ENCODE measurements at regions not wholly inside any gene's neighbourhood (a gene's known extent, or its start where the extent isn't known, plus 50 kb on each side); places are given as distances from the start of the nearest gene placed in this dataset.

- ATAC-seq (ENCODE audit: low read depth in 2 of 2) (no peak), DNase-seq (no peak)
- Mint-ChIP-seq H3K9me3 (peaks cover 0 to 3% (median 0%) of the 10 kb centered on the region in 7 donors), H3K4me1 (no peaks in the 10 kb centered on the region), H3K36me3 (peaks cover 0 to 7% of the 10 kb centered on the region in 2 donors), H3K27ac (no peak overlapping the region), H3K4me3 (no peak overlapping the region), H3K27me3 (peaks cover 5 to 29% (median 25%) of the 10 kb centered on the region in 3 donors)
Observed at GRCh38 chr4:138899999-138900398, 115.6 kb upstream of the NOCT start.

GRCh38 chr4:138898282-138898681, 117.3 kb upstream of the NOCT start:
- DNase-seq (no peak), ATAC-seq (ENCODE audit: low read depth in 2 of 2) (no peak)
- H3K4me3 Mint-ChIP-seq: no peak overlapping the region
- no peak overlapping the region for H3K27ac Mint-ChIP-seq
- peaks cover 5 to 33% (median 25%) of the 10 kb centered on the region in 3 donors for H3K27me3 Mint-ChIP-seq
- peaks cover 0 to 3% (median 0%) of the 10 kb centered on the region in 7 donors for H3K9me3 Mint-ChIP-seq
- H3K36me3 Mint-ChIP-seq: peaks cover 0 to 7% of the 10 kb centered on the region in 2 donors
- H3K4me1 Mint-ChIP-seq: no peaks in the 10 kb centered on the region

GRCh38 chr4:138897811-138898226, 117.8 kb upstream of the NOCT start:
- Mint-ChIP-seq H3K27me3 (peaks cover 5 to 35% (median 25%) of the 10 kb centered on the region in 3 donors), H3K36me3 (peaks cover 0 to 7% of the 10 kb centered on the region in 2 donors), H3K4me1 (no peaks in the 10 kb centered on the region), H3K27ac (no peak overlapping the region), H3K9me3 (peaks cover 0 to 3% (median 0%) of the 10 kb centered on the region in 7 donors), H3K4me3 (no peak overlapping the region)
- DNase-seq (no peak), ATAC-seq (ENCODE audit: low read depth in 2 of 2) (no peak)

- Mint-ChIP-seq H3K4me1 (no peaks in the 10 kb centered on the region), H3K27ac (no peak overlapping the region), H3K4me3 (no peak overlapping the region), H3K36me3 (peaks cover 0 to 7% of the 10 kb centered on the region in 2 donors), H3K9me3 (peaks cover 0 to 3% (median 0%) of the 10 kb centered on the region in 7 donors), H3K27me3 (peaks cover 0 to 31% (median 26%) of the 10 kb centered on the region in 3 donors)
- ATAC-seq (ENCODE audit: low read depth in 2 of 2): no peak
- DNase-seq: no peak
Observed at GRCh38 chr4:138894709-138895108, 120.9 kb upstream of the NOCT start.

GRCh38 chr4:138894011-138894410, 121.6 kb upstream of the NOCT start:
- peaks cover 0 to 3% (median 0%) of the 10 kb centered on the region in 7 donors for H3K9me3 Mint-ChIP-seq

GRCh38 chr4:138892483-138893407, 122.8 kb upstream of the NOCT start:
- peak overlapping the region in 1 of 6 donors; percentile 13 for H3K27ac Mint-ChIP-seq
- peaks cover 0 to 3% (median 0%) of the 10 kb centered on the region in 7 donors for H3K9me3 Mint-ChIP-seq
- ATAC-seq (ENCODE audit: low read depth in 2 of 2): no peak
- DNase-seq: no peak
- no peak overlapping the region for H3K4me3 Mint-ChIP-seq
- H3K4me1 Mint-ChIP-seq: no peaks in the 10 kb centered on the region
- H3K27me3 Mint-ChIP-seq: peaks cover 0 to 41% (median 28%) of the 10 kb centered on the region in 3 donors
- peaks cover 0 to 7% of the 10 kb centered on the region in 2 donors for H3K36me3 Mint-ChIP-seq

More at GRCh38 chr4:138894011-138894410, 121.6 kb upstream of the NOCT start:
- no peak overlapping the region for H3K27ac Mint-ChIP-seq
- peaks cover 0 to 33% (median 32%) of the 10 kb centered on the region in 3 donors for H3K27me3 Mint-ChIP-seq
- peaks cover 0 to 7% of the 10 kb centered on the region in 2 donors for H3K36me3 Mint-ChIP-seq
- DNase-seq: no peak
- ATAC-seq (ENCODE audit: low read depth in 2 of 2): no peak
- no peak overlapping the region for H3K4me3 Mint-ChIP-seq
- H3K4me1 Mint-ChIP-seq: no peaks in the 10 kb centered on the region

- DNase-seq: no peak
- Mint-ChIP-seq H3K4me1 (no peaks in the 10 kb centered on the region), H3K27ac (no peak overlapping the region), H3K27me3 (peaks cover 0 to 33% (median 24%) of the 10 kb centered on the region in 3 donors), H3K9me3 (peaks cover 0 to 2% (median 0%) of the 10 kb centered on the region in 7 donors), H3K36me3 (peaks cover 0 to under 1% of the 10 kb centered on the region in 2 donors), H3K4me3 (no peak overlapping the region)
- no peak for ATAC-seq (ENCODE audit: low read depth in 2 of 2)
Observed at GRCh38 chr4:138891631-138892031, 124.0 kb upstream of the NOCT start.

- Mint-ChIP-seq H3K36me3 (no peaks in the 10 kb centered on the region), H3K4me3 (no peak overlapping the region), H3K27ac (no peak overlapping the region), H3K27me3 (peaks cover 0 to 28% (median 21%) of the 10 kb centered on the region in 3 donors), H3K9me3 (no peaks in the 10 kb centered on the region), H3K4me1 (no peaks in the 10 kb centered on the region)
- ATAC-seq (ENCODE audit: low read depth in 2 of 2): no peak
- DNase-seq: no peak
Observed at GRCh38 chr4:138890891-138891570, 124.5 kb upstream of the NOCT start.

GRCh38 chr4:138889216-138889615, 126.4 kb upstream of the NOCT start:
- H3K36me3 Mint-ChIP-seq: no peaks in the 10 kb centered on the region

GRCh38 chr4:138887741-138888140, 127.8 kb upstream of the NOCT start:
- ATAC-seq (ENCODE audit: low read depth in 2 of 2) (no peak), DNase-seq (no peak)
- peaks cover 0 to 23% (median 11%) of the 10 kb centered on the region in 3 donors for H3K27me3 Mint-ChIP-seq
- H3K4me1 Mint-ChIP-seq: no peaks in the 10 kb centered on the region
- H3K9me3 Mint-ChIP-seq: peaks cover 0 to 3% (median 0%) of the 10 kb centered on the region in 7 donors
- H3K27ac Mint-ChIP-seq: no peak overlapping the region
- no peaks in the 10 kb centered on the region for H3K36me3 Mint-ChIP-seq
- no peak overlapping the region for H3K4me3 Mint-ChIP-seq

More at GRCh38 chr4:138889216-138889615, 126.4 kb upstream of the NOCT start:
- Mint-ChIP-seq H3K27me3 (peaks cover 0 to 23% (median 16%) of the 10 kb centered on the region in 3 donors), H3K27ac (peak overlapping the region in 1 of 6 donors; percentile 26), H3K4me1 (no peaks in the 10 kb centered on the region), H3K4me3 (no peak overlapping the region), H3K9me3 (no peaks in the 10 kb centered on the region)
- ATAC-seq (ENCODE audit: low read depth in 2 of 2): no peak
- no peak for DNase-seq

- Mint-ChIP-seq H3K4me1 (no peaks in the 10 kb centered on the region), H3K9me3 (peaks cover 0 to 3% (median 0%) of the 10 kb centered on the region in 7 donors), H3K36me3 (no peaks in the 10 kb centered on the region), H3K27me3 (peaks cover 0 to 23% (median 11%) of the 10 kb centered on the region in 3 donors), H3K4me3 (no peak overlapping the region), H3K27ac (no peak overlapping the region)
- DNase-seq (no peak), ATAC-seq (ENCODE audit: low read depth in 2 of 2) (no peak)
Observed at GRCh38 chr4:138887341-138887740, 128.2 kb upstream of the NOCT start.

- Mint-ChIP-seq H3K27me3 (peaks cover 6 to 24% (median 21%) of the 10 kb centered on the region in 3 donors), H3K36me3 (no peaks in the 10 kb centered on the region), H3K4me1 (no peaks in the 10 kb centered on the region), H3K9me3 (peaks cover 0 to 8% (median 2%) of the 10 kb centered on the region in 7 donors), H3K4me3 (no peak overlapping the region), H3K27ac (no peak overlapping the region)
- DNase-seq: no peak
- no peak for ATAC-seq (ENCODE audit: low read depth in 2 of 2)
Observed at GRCh38 chr4:138879757-138880156, 135.8 kb upstream of the NOCT start.

GRCh38 chr4:138875891-138876608, 139.5 kb upstream of the NOCT start:
- Mint-ChIP-seq H3K27me3 (peaks cover 20 to 44% (median 38%) of the 10 kb centered on the region in 3 donors), H3K27ac (no peak overlapping the region), H3K4me3 (no peak overlapping the region), H3K9me3 (peaks cover 0 to 7% (median 2%) of the 10 kb centered on the region in 7 donors), H3K36me3 (no peaks in the 10 kb centered on the region), H3K4me1 (no peaks in the 10 kb centered on the region)
- DNase-seq (no peak), ATAC-seq (ENCODE audit: low read depth in 2 of 2) (no peak)
